Type B pancreatic cell (in vitro differentiated cells): ENCODE measurements at regions not wholly inside any gene's neighbourhood (a gene's known extent, or its start where the extent isn't known, plus 50 kb on each side); places are given as distances from the start of the nearest gene placed in this dataset.

Source experiments
- DNase-seq: peaks from one replicate; pipeline ENCODE4 v3.0.0; 2021; ENCODE audit warnings: mixed read lengths; ENCODE audit not compliant: unreplicated experiment; ENCODE audit errors: extremely low spot score
- H3K27ac Mint-ChIP-seq: 2 replicates; pipeline ENCODE4 v1.8.0; 2021; ENCODE audit warnings: mild to moderate bottlenecking, mixed read lengths
- H3K27me3 Mint-ChIP-seq: 2 replicates; pipeline ENCODE4 v1.8.0; 2021; ENCODE audit warnings: mixed read lengths
- H3K36me3 Mint-ChIP-seq: 2 replicates; pipeline ENCODE4 v1.8.0; 2021; ENCODE audit warnings: mixed read lengths
- H3K4me1 Mint-ChIP-seq: one replicate; pipeline ENCODE4 v1.8.0; 2021; ENCODE audit warnings: mixed read lengths; ENCODE audit not compliant: unreplicated experiment
- H3K4me3 Mint-ChIP-seq: 2 replicates; pipeline ENCODE4 v1.8.0; 2021; ENCODE audit warnings: mild to moderate bottlenecking, mixed read lengths
- H3K9me3 Mint-ChIP-seq: 2 replicates; pipeline ENCODE4 v1.8.0; 2021; ENCODE audit warnings: mixed read lengths
- CTCF ChIP-seq: fragments of 200-600 bp; sonication (generic); conservative IDR thresholded peaks from 2 replicates; pipeline ENCODE4 v1.5.0; 2021; ENCODE audit warnings: antibody characterized with exemption, mild to moderate bottlenecking

GRCh38 chr4:37740546-37740945 lies 54.4 kb upstream of the RELL1 start:
- Mint-ChIP-seq H3K9me3 (peaks cover 4% of the 10 kb centered on the region), H3K4me1 (no peaks in the 10 kb centered on the region), H3K27me3 (no peaks in the 10 kb centered on the region), H3K4me3 (no peak overlapping the region), H3K27ac (no peak overlapping the region), H3K36me3 (no peaks in the 10 kb centered on the region)
- DNase-seq: no peak
- no peak for TF ChIP-seq CTCF

GRCh38 chr4:37737466-37737865 lies 51.3 kb upstream of the RELL1 start:
- H3K4me1 Mint-ChIP-seq: no peaks in the 10 kb centered on the region
- TF ChIP-seq CTCF: no peak
- H3K9me3 Mint-ChIP-seq: peaks cover 4% of the 10 kb centered on the region
- no peaks in the 10 kb centered on the region for H3K36me3 Mint-ChIP-seq
- H3K4me3 Mint-ChIP-seq: no peak overlapping the region
- no peak for DNase-seq
- H3K27me3 Mint-ChIP-seq: no peaks in the 10 kb centered on the region
- no peak overlapping the region for H3K27ac Mint-ChIP-seq
